K562 (cell line): ENCODE measurements at regions not wholly inside any gene's neighbourhood (a gene's known extent, or its start where the extent isn't known, plus 50 kb on each side); places are given as distances from the start of the nearest gene placed in this dataset.

Experiments used
- ATAC-seq: fragments of 200-7000 bp; cut with Tn5 transposase; 3 replicates; pipeline ENCODE4 v1.9.1; 2020; ENCODE audit warnings: moderate library complexity
- BruUV-seq: library from RNA; stranded (reverse); fragments of 400-500 nt; replicated peaks from 2 replicates; lab custom pipeline; 2021; lab: Mats Ljungman, UMichigan
- CTCF ChIA-PET: fragments of 300-600 bp; formaldehyde crosslinking; extraction: SDS; loops from one replicate; lab custom pipeline; 2021; ENCODE audit warnings: low intra/inter-chr PET ratio; lab: Yijun Ruan, JAX
- POLR2A ChIA-PET: fragments of 300-600, 350-650 bp; sonication (Branson Sonifier 250); formaldehyde crosslinking; extraction: SDS; loops from one replicate; lab custom pipeline; 2021; ENCODE audit warnings: antibody characterized with exemption, inconsistent platforms; lab: Yijun Ruan, JAX
- DNase-seq, 4 experiments: peaks; one replicate each; pipeline versions ENCODE4 v3.0.0 to v3.0.0-alpha.2; 2011 to 2018; ENCODE audit warnings: low spot score in 3 of 4, mixed read lengths in 3 of 4; ENCODE audit errors: extremely low read depth in 1 of 4
- FAIRE-seq: peaks from 2 replicates; lab custom pipeline; 2011; peaks lifted over from hg19 to GRCh38; lab: Jason Lieb, UNC
- H2AFZ ChIP-seq: 2 replicates; pipeline ENCODE4 v1.6.0; 2011; ENCODE audit warnings: low read depth, low read length, control low read depth, inconsistent platforms
- H3K27ac ChIP-seq: fragments of 200-600 bp; 3 replicates; pipeline ENCODE4 v1.8.0; 2011; ENCODE audit warnings: low read depth, mild to moderate bottlenecking, control low read depth, inconsistent platforms, low read length, moderate library complexity, mixed read lengths; ENCODE audit errors: extremely low read depth
- H3K27me3 ChIP-seq, 2 experiments: fragments of 300-600 bp in 1 of 2; 2 replicates in 1 of 2; 3 replicates in 1 of 2; pipeline versions ENCODE4 v1.6.0 to v1.8.0; 2011; ENCODE audit warnings: inconsistent platforms in 2 of 2, low read length in 2 of 2, mild to moderate bottlenecking in 1 of 2, mixed read lengths in 1 of 2, moderate library complexity in 1 of 2; ENCODE audit not compliant: control insufficient read depth in 2 of 2, insufficient read depth in 2 of 2
- H3K36me3 ChIP-seq: fragments of 300-600 bp; 3 replicates; pipeline ENCODE4 v1.8.0; 2011; ENCODE audit warnings: mild to moderate bottlenecking, low read length, inconsistent platforms; ENCODE audit not compliant: control insufficient read depth, insufficient read depth
- H3K4me1 ChIP-seq, 2 experiments: fragments of 200-600 bp in 1 of 2; replicated peaks in 1 of 2; 2 replicates in 1 of 2; 3 replicates in 1 of 2; pipeline versions ENCODE4 v1.5.1 to v1.8.0; 2011; ENCODE audit warnings: inconsistent platforms in 2 of 2, low read length in 2 of 2, mild to moderate bottlenecking in 1 of 2, mixed read lengths in 1 of 2, moderate library complexity in 1 of 2; ENCODE audit not compliant: control insufficient read depth in 2 of 2, insufficient read depth in 2 of 2
- H3K4me2 ChIP-seq: 2 replicates; pipeline ENCODE4 v1.6.1; 2011; ENCODE audit warnings: low read length, control low read depth, inconsistent platforms, mixed read lengths; ENCODE audit not compliant: insufficient read depth
- H3K4me3 ChIP-seq: fragments of 200-600 bp; sonication (generic), shearing (Covaris generic); 2 replicates; pipeline ENCODE4 v1.5.1; 2016; ENCODE audit warnings: control low read depth, inconsistent platforms
- H3K79me2 ChIP-seq: fragments of 200-600 bp; 3 replicates; pipeline ENCODE4 v1.8.0; 2011; ENCODE audit warnings: low read length, inconsistent platforms; ENCODE audit not compliant: control insufficient read depth, insufficient read depth
- H3K9ac ChIP-seq, 2 experiments: 2 replicates each; pipeline versions ENCODE4 v1.6.0 to v1.6.1; 2011; ENCODE audit warnings: low read depth in 2 of 2, low read length in 2 of 2, control low read depth in 1 of 2, inconsistent platforms in 1 of 2, mild to moderate bottlenecking in 1 of 2, mixed read lengths in 1 of 2; ENCODE audit not compliant: insufficient read depth in 1 of 2
- H3K9me1 ChIP-seq: one replicate; pipeline ENCODE4 v1.6.0; 2011; ENCODE audit warnings: inconsistent platforms, mild to moderate bottlenecking, low read length, moderate library complexity; ENCODE audit not compliant: control insufficient read depth, insufficient read depth
- H3K9me3 ChIP-seq: replicated peaks from 2 replicates; pipeline ENCODE4 v1.5.1; 2011; ENCODE audit warnings: low read depth, low read length, inconsistent platforms; ENCODE audit not compliant: control insufficient read depth, insufficient read depth
- H4K20me1 ChIP-seq: replicated peaks from 2 replicates; pipeline ENCODE4 v1.6.1; 2011; ENCODE audit warnings: low read length, inconsistent platforms, mixed read lengths; ENCODE audit not compliant: control insufficient read depth, insufficient read depth
- CEBPB ChIP-seq: fragments of 450-650 bp; IDR thresholded peaks from 2 replicates; pipeline ENCODE4 v1.6.1; 2016; ENCODE audit warnings: missing genetic modification characterization, missing compliant biosample characterization
- RBM39 ChIP-seq: fragments of 200-400 bp; formaldehyde crosslinking; optimal IDR thresholded peaks from 2 replicates; pipeline ENCODE3; 2018; ENCODE audit warnings: low read depth, low read length
- RREB1 ChIP-seq: fragments of 250-450 bp; sonication (Bioruptor Pico); IDR thresholded peaks from 2 replicates; pipeline ENCODE4 v1.4.0; 2020
- ZNF311 ChIP-seq: fragments of 250-450 bp; sonication (Bioruptor Pico); IDR thresholded peaks from 2 replicates; pipeline ENCODE4 v1.4.0; 2020; ENCODE audit warnings: mild to moderate bottlenecking, moderate library complexity
- WGBS: fragments of 100-300 bp; shearing (Covaris generic); methylation state at CpG from one replicate; pipeline ENCODE4 v1.1.6; 2016; ENCODE audit warnings: low coverage, mixed read lengths; ENCODE audit not compliant: insufficient coverage; ENCODE audit errors: missing lambda C conversion rate; 5-methylcytosine and 5-hydroxymethylcytosine counted together
- in situ Hi-C: fragments of 300-500 bp; cut with MboI; formaldehyde crosslinking; loops from 4 replicates; pipeline ENCODE4 v1.15.0; 2018; ENCODE audit warnings: inconsistent platforms, mixed read lengths
- intact Hi-C: fragments of 100-400 bp; cut with micrococcal nuclease; formaldehyde crosslinking; loops from 2 replicates; pipeline ENCODE4 v1.14.2; 2022

- TF ChIP-seq RREB1 (CRISPR knock-in tag) (no peak), RBM39 (no peak)
These were observed 1150.8 kb downstream of the STPG2 start (continued) for GRCh38 chr4:96992443-96992842.

GRCh38 chr4:96993560-96993959 lies 1149.7 kb downstream of the STPG2 start:
- H3K9ac ChIP-seq = no peak overlapping the region
- H3K27me3 ChIP-seq = no peaks in the 10 kb centered on the region
- ATAC-seq = no peak

More at GRCh38 chr4:96993560-96993959, 1149.7 kb downstream of the STPG2 start:
- TF ChIP-seq ZNF311 (CRISPR knock-in tag) (no peak), CEBPB (tag) (no peak)
- Histone ChIP-seq H3K4me2 (no peak overlapping the region), H4K20me1 (no peaks in the 10 kb centered on the region), H3K9me3 (no peaks in the 10 kb centered on the region), H3K36me3 (no peaks in the 10 kb centered on the region), H3K79me2 (no peaks in the 10 kb centered on the region), H2AFZ (no peak overlapping the region), H3K4me3 (no peak overlapping the region), H3K9me1 (no peaks in the 10 kb centered on the region), H3K27ac (no peak overlapping the region), H3K4me1 (no peaks in the 10 kb centered on the region)
- POLR2A ChIA-PET = no interaction called here
- DNase-seq (no peak), FAIRE-seq (no peak)
- CTCF ChIA-PET = no interaction called here
- intact Hi-C loops = no loop called here
- 0% methylated on average over 3 of the region's 3 CpGs for WGBS
- in situ Hi-C loops = no loop called here
- no TSS peak for BruUV-seq
